MM.1S (cell line): ENCODE measurements at regions not wholly inside any gene's neighbourhood (a gene's known extent, or its start where the extent isn't known, plus 50 kb on each side); places are given as distances from the start of the nearest gene placed in this dataset.

Experiments used
- DNase-seq: peaks from one replicate; pipeline ENCODE4 v3.0.0-alpha.2; 2015
- H2AFZ ChIP-seq: fragments of 300-600 bp; sonication (generic); 2 replicates; pipeline ENCODE4 v1.6.0; 2016; ENCODE audit warnings: antibody characterized with exemption, low read length
- H3F3A ChIP-seq: fragments of 300-600 bp; sonication (generic); 2 replicates; pipeline ENCODE4 v1.6.1; 2016; ENCODE audit warnings: mild to moderate bottlenecking, antibody characterized with exemption, low read length, moderate library complexity, mixed read lengths; ENCODE audit not compliant: insufficient read depth
- H3K27ac ChIP-seq: fragments of 300-600 bp; sonication (generic); 2 replicates; pipeline ENCODE4 v1.5.1; 2016; ENCODE audit warnings: mild to moderate bottlenecking, low read length
- H3K27me3 ChIP-seq: fragments of 300-600 bp; sonication (generic); replicated peaks from 2 replicates; pipeline ENCODE4 v1.6.0; 2016; ENCODE audit warnings: low read length; ENCODE audit not compliant: insufficient read depth
- H3K36me3 ChIP-seq: fragments of 300-600 bp; sonication (generic); replicated peaks from 2 replicates; pipeline ENCODE4 v1.6.1; 2016; ENCODE audit warnings: mild to moderate bottlenecking, low read length, mixed read lengths; ENCODE audit not compliant: insufficient read depth
- H3K4me1 ChIP-seq: fragments of 300-600 bp; sonication (generic); 2 replicates; pipeline ENCODE4 v1.6.1; 2016; ENCODE audit warnings: low read length, mixed read lengths
- H3K4me2 ChIP-seq: fragments of 300-600 bp; sonication (generic); 2 replicates; pipeline ENCODE4 v1.6.0; 2016; ENCODE audit warnings: low read depth, low read length
- H3K4me3 ChIP-seq: fragments of 300-600 bp; sonication (generic); 2 replicates; pipeline ENCODE4 v1.5.1; 2016; ENCODE audit warnings: low read length, mixed read lengths
- H3K79me2 ChIP-seq: fragments of 300-600 bp; sonication (generic); 2 replicates; pipeline ENCODE4 v1.6.1; 2016; ENCODE audit warnings: mixed run types, low read length, mixed read lengths
- H3K9ac ChIP-seq: fragments of 300-600 bp; sonication (generic); 2 replicates; pipeline ENCODE4 v1.6.1; 2016; ENCODE audit warnings: low read length, mixed read lengths
- H3K9me2 ChIP-seq: fragments of 300-600 bp; sonication (generic); replicated peaks from 2 replicates; pipeline ENCODE4 v1.6.1; 2016; ENCODE audit warnings: mild to moderate bottlenecking, low read length, mixed read lengths; ENCODE audit not compliant: insufficient read depth
- H3K9me3 ChIP-seq: fragments of 300-600 bp; sonication (generic); replicated peaks from 2 replicates; pipeline ENCODE4 v1.6.1; 2016; ENCODE audit warnings: mild to moderate bottlenecking, low read length, mixed read lengths; ENCODE audit not compliant: insufficient read depth
- H4K20me1 ChIP-seq: fragments of 300-600 bp; sonication (generic); 2 replicates; pipeline ENCODE4 v1.6.1; 2016; ENCODE audit warnings: mild to moderate bottlenecking, low read length, moderate library complexity, mixed read lengths; ENCODE audit not compliant: insufficient read depth
- EZH2 ChIP-seq: fragments of 300-600 bp; sonication (generic); optimal IDR thresholded peaks from 2 replicates; pipeline ENCODE3; 2017; ENCODE audit warnings: low read depth, mild to moderate bottlenecking, antibody characterized with exemption, low read length, mixed read lengths
- EZH2phosphoT487 ChIP-seq: fragments of 300-600 bp; sonication (generic); IDR thresholded peaks from 2 replicates; pipeline ENCODE4 v1.6.1; 2018; ENCODE audit warnings: antibody characterized with exemption, low read length
- TF ChIP-seq, protein P1 (sequence below): fragments of 300-600 bp; sonication (generic); IDR thresholded peaks from 2 replicates; pipeline ENCODE4 v1.5.1; 2016; ENCODE audit warnings: antibody characterized with exemption, low read length, mixed read lengths

DNA sequence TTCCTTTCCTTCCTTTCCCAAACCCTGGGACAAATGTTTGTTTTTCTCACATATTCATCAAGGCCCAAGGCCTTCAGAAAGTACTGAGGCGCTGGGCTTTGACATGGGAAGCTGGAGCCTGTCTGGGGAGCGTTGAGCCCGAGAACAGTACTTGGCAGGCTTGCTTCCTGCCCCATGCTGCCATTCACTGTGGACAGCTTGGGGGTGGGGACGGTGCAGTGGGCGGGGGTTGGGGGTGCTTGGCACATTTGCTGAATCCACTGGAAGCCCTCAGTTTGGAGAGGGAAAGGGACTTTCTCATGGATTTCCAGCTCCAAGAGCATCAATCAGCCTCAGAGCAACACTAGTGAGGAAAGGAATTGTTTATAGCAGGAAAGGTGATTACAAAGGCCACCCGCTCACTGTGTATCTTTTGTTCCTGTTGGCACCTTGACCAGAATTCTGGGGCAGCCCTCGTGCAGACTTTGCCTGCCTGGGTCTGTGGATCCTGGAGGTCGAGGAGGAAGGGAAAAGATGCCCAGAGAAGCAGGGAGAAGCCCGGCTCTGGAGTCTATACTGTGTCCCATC lies 199.8 kb upstream of the RGMA start:
- H2AFZ ChIP-seq, result no peak overlapping the region
- no peak overlapping the region for H3K9ac ChIP-seq
- no peaks in the 10 kb centered on the region for H4K20me1 ChIP-seq

DNA sequence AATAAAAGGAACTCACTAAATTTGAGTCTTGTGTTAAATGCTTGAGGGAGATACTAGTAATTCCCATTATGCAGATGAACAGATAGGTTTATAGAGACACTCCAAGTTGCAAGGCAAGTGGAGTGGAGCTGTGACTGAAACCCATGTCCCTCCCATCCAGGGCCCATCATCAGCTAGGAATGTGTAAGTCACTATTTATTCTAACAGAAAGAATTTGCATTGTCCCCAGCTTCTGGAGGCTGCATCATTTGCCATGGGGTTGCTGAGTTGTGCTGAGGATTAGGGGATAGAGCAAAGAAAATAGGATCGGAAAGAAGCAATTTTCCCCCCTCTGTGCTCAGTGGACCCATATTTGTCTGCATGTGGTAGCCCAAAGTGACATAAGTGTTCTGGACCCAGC lies 197.4 kb upstream of the RGMA start:
- no peak for DNase-seq
- H3K4me2 ChIP-seq, result no peak overlapping the region
- no peak overlapping the region for H3K9ac ChIP-seq
- H3K27me3 ChIP-seq, result no peaks in the 10 kb centered on the region
- no peaks in the 10 kb centered on the region for H3K4me1 ChIP-seq
- H3K9me2 ChIP-seq, result no peaks in the 10 kb centered on the region
- H4K20me1 ChIP-seq, result no peaks in the 10 kb centered on the region
- no peaks in the 10 kb centered on the region for H3K36me3 ChIP-seq
- H2AFZ ChIP-seq, result no peak overlapping the region
- H3K79me2 ChIP-seq, result no peaks in the 10 kb centered on the region
- no peak for TF ChIP-seq EZH2phosphoT487
- no peak for TF ChIP-seq EZH2
- TF ChIP-seq, protein P1, sequence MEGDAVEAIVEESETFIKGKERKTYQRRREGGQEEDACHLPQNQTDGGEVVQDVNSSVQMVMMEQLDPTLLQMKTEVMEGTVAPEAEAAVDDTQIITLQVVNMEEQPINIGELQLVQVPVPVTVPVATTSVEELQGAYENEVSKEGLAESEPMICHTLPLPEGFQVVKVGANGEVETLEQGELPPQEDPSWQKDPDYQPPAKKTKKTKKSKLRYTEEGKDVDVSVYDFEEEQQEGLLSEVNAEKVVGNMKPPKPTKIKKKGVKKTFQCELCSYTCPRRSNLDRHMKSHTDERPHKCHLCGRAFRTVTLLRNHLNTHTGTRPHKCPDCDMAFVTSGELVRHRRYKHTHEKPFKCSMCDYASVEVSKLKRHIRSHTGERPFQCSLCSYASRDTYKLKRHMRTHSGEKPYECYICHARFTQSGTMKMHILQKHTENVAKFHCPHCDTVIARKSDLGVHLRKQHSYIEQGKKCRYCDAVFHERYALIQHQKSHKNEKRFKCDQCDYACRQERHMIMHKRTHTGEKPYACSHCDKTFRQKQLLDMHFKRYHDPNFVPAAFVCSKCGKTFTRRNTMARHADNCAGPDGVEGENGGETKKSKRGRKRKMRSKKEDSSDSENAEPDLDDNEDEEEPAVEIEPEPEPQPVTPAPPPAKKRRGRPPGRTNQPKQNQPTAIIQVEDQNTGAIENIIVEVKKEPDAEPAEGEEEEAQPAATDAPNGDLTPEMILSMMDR, result no peak
- H3K27ac ChIP-seq, result no peak overlapping the region
- H3K4me3 ChIP-seq, result no peak overlapping the region
- no peaks in the 10 kb centered on the region for H3K9me3 ChIP-seq
- no peaks in the 10 kb centered on the region for H3F3A ChIP-seq

More for the DNA sequence above, 199.8 kb upstream of the RGMA start:
- H3K27me3 ChIP-seq, result no peaks in the 10 kb centered on the region
- DNase-seq, result no peak
- no peaks in the 10 kb centered on the region for H3K4me1 ChIP-seq
- H3K4me2 ChIP-seq, result no peak overlapping the region
- H3K79me2 ChIP-seq, result no peaks in the 10 kb centered on the region
- TF ChIP-seq EZH2 (no peak), EZH2phosphoT487 (no peak)
- TF ChIP-seq, protein P1, result no peak
- H3K36me3 ChIP-seq, result no peaks in the 10 kb centered on the region
- H3K9me2 ChIP-seq, result no peaks in the 10 kb centered on the region
- H3F3A ChIP-seq, result no peaks in the 10 kb centered on the region
- H3K27ac ChIP-seq, result no peak overlapping the region
- no peak overlapping the region for H3K4me3 ChIP-seq
- H3K9me3 ChIP-seq, result no peaks in the 10 kb centered on the region

DNA sequence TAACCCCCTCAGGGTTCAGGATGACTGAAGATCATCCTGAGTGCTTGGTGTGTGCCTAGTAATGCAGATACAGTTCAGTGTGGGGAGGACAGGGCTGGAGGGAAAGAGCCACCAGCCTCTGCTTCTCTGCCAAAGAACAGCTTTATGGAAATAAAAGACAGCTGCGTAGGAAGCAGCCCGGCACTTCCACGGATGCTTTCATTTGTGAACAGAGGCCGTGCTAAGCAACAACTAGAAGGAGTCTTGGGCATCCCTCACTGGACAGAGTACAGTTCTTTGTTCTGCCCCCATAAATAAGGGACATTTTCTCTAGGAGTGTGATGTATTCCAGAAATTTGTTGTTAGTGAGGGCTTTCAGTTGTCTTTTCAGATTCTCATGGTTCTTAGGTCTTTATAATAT lies 194.8 kb upstream of the RGMA start:
- H4K20me1 ChIP-seq, result no peaks in the 10 kb centered on the region
- H3K9me2 ChIP-seq, result no peaks in the 10 kb centered on the region
- no peaks in the 10 kb centered on the region for H3F3A ChIP-seq
- H3K9me3 ChIP-seq, result no peaks in the 10 kb centered on the region
- no peak for DNase-seq
- no peak overlapping the region for H3K27ac ChIP-seq
- H3K79me2 ChIP-seq, result no peaks in the 10 kb centered on the region
- H2AFZ ChIP-seq, result no peak overlapping the region
- TF ChIP-seq, protein P1, result no peak
- TF ChIP-seq EZH2phosphoT487 (no peak), EZH2 (no peak)
- no peak overlapping the region for H3K4me2 ChIP-seq
- no peaks in the 10 kb centered on the region for H3K36me3 ChIP-seq
- H3K4me3 ChIP-seq, result no peak overlapping the region
- no peak overlapping the region for H3K9ac ChIP-seq
- no peaks in the 10 kb centered on the region for H3K27me3 ChIP-seq
- no peaks in the 10 kb centered on the region for H3K4me1 ChIP-seq
